KBM-7 (cell line): ENCODE measurements at regions not wholly inside any gene's neighbourhood (a gene's known extent, or its start where the extent isn't known, plus 50 kb on each side); places are given as distances from the start of the nearest gene placed in this dataset.

Experiments used
- DNase-seq: peaks from one replicate; pipeline ENCODE4 v3.0.0-alpha.2; 2015
- in situ Hi-C: fragments of 300-500 bp; cut with MboI; formaldehyde crosslinking; loops from 2 replicates; pipeline ENCODE4 v1.14.3; 2020; ENCODE audit warnings: low sequenced_read_pairs, low pct_unique_long_range_greater_than_20kb, mixed read lengths

DNA sequence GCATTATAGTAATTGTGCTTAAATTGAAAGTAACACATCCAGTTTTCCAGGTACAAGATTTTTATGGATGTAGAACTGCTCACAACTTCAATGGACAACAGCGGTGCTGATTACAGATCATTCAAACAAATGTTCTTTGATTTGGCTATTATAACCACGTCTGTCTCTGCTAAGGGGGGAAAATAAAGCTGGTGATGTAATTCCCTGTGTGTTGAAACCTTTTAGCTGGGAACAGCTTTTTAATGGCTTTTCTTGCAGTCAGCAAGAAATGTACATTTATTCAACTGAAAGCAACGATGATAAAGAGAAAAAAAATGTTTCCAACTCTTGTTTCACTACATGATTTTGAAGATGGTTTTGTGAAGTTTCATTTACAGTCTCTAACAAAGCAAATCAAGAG is 431.9 kb upstream of the AGTR1 start:
- in situ Hi-C loops = no loop called here
- DNase-seq = no peak

DNA sequence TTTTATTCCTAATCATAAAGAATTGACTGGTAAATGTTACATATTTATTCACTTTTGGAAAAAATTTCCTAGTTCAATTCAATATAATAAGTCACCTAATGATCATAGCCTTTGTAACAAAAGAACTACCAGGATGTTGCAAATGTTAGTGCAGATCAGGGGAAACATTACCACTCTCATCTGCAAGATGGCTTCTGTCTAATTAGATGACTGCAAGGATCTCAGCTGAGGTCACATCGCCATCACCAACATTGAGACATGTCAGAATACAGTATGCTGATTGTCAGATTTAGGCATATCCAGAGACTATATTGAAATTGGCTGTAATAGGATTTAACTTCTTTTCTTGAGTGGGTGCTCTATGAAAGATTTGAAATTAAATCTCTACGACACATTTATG is 431.4 kb upstream of the AGTR1 start:
- in situ Hi-C loops = no loop called here

DNA sequence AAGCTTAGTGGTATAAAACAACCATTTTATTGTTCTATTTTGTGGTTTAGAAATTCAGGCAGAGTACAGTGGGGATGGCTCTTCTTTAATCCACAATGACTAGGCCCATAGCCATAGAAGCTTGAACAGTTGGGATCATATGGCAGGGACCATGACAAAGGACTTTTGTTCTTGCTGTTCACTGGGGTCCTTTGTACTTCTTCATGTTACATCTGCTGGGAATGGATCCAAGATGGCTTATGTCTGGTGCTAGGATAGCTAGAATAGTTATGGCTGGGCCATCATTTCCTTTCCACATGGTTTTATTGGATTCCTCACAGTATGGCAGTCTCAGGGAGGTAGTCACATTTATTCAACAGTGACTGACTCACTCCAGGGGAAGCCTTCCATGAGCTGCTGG is 427.9 kb upstream of the AGTR1 start:
- in situ Hi-C loops = no loop called here
- DNase-seq = no peak

More for the DNA sequence above, 431.4 kb upstream of the AGTR1 start:
- no peak for DNase-seq

DNA sequence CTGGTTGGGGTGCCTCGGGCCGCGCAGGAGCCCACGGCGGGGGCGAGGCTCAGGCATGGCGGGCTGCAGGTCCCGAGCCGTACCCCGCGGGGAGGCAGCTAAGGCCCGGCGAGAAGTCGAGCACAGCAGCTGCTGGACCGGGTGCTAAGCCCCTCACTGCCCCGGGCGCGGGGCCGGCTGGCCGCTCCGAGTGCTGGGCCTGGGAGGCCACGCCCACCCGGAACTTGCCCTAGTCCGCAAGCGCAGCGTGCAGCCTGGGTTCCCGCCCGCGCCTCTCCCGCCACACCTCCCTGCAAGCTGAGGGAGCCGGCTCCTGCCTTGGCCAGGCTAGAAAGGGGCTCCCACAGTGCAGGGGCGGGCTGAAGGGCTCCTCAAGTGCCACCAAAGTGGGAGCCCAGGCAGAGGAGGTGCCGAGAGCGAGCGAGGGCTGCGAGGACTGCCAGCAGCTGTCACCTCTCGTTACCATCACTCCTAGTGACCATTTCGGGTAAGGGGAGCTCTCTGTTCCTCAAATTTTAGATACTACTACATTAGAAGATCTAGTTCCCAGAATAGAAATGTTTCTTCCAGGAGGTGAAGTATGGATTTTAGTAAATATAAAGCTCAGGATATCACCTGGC is 417.0 kb upstream of the AGTR1 start:
- no peak for DNase-seq
- in situ Hi-C loops = no loop called here

DNA sequence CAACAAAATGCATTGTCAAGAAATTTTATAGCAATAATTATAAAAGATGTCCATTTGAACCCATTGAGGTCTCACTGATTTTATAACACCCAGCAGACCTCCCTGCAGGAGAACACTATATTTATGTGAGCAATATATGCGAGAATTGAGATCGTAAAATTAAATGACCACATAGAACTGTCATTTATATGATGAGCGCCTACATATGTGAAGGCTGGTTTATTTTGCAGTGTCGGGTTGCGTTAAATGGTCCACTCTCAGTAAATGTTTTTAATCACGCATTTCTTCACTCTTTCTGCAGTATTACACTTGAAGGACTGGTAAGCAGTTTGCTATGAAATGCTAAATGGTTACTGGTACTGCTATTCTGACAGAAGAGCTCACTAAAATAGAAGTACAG is 408.5 kb upstream of the AGTR1 start:
- no peak for DNase-seq
- in situ Hi-C loops = no loop called here

DNA sequence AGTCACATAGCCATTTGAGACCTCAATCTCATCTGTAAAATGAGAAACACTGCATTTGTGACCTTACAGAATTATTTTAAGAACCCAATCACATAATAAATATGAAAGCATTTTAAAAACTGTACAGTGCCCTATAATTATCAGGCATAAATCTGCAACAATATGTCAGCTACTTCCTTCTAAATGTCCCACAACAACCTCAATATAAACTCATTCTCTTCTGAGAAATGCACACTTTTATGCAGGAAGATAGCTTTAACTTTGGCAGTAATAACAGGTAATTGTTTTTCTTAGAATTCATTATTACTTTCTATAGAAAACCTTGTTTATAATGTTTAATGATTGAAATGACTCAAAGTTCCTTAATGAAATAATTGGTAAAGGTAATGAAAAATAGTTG is 400.7 kb upstream of the AGTR1 start:
- in situ Hi-C loops = no loop called here
- DNase-seq = no peak

DNA sequence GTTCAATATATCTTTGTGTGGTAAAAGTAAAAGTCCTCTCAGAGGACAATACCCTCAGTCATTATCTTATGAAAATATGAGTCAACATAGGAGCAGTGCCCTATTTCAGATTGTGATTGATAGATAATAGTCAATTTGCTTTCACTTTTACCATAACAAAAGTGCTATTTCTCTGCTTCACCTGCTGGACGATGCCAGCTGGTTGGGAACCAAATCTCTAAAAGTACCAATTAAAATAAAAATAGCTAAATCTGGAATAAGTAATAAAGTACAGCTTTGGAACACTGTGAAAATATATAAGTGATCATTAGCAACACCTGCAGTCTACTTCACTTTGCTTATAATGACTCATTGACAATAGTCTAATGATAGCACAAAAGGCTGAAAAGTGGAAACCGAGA is 390.3 kb upstream of the AGTR1 start:
- no peak for DNase-seq
- in situ Hi-C loops = no loop called here

DNA sequence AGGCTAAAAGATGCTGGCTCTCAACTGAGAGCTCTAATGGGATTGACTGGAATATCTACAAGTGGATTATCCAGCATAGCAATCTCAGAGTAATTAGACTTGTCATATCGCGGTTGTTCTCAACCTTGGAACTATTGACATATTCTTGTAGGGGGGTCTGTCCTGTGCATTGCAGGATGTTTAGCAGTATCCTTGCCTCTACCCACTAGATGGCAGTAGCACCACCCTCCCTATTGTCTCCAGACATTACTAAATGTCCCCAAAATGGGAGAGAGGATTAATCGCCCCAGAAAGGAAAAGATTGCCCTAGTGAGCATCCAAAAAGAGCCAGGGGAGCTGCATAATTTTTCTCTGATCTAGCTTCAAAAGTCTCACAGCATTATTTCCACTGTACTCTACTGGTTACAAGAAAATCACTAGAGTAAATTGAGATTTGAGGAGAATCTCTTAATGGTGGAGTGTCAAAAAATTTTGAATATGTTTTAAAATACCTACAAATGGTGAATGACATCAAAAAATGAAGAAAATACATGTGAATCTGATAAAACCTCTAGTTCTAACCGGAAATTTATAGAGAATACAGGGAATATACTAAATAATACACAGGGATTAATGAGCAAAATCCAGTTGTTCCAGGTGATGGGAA is 388.2 kb upstream of the AGTR1 start:
- DNase-seq = peak; percentile 53
- in situ Hi-C loops = no loop called here

DNA sequence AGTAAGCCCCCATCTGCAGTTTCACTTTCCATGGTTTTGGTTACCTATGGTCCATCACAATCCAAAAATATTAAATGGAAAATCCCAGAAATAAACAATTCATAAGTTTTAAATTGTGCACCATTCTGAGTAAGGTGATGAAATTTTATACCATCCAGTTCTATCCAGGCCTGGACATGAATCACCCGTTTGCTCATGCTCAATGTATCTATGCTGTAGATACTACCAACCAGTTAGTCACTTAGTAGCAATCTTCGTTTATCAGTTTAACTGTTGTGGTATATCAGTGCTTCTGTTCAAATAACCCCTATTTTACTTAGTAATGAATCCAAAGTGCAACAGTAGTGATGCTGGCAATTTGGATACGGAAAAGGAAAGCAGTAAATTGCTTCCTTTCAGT is 381.9 kb upstream of the AGTR1 start:
- no peak for DNase-seq
- in situ Hi-C loops = no loop called here

DNA sequence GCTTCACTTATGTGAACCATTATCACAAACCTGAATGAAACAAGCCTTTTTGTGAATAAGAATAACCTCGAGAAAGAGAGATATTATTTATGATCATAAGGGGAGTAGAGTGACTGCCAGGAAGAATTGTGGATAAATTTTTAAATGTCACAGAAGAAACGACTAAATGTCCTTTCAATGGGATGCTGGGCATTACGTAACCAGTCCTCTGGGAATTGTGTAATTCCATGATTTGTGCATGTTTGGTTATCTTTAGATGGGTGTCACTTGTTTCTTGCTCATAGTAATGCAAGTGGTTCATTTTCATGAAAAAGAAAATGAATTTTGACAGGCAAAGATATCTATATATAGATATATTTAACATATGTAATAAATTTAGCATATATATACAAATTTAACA is 379.5 kb upstream of the AGTR1 start:
- in situ Hi-C loops = no loop called here
- DNase-seq = no peak

DNA sequence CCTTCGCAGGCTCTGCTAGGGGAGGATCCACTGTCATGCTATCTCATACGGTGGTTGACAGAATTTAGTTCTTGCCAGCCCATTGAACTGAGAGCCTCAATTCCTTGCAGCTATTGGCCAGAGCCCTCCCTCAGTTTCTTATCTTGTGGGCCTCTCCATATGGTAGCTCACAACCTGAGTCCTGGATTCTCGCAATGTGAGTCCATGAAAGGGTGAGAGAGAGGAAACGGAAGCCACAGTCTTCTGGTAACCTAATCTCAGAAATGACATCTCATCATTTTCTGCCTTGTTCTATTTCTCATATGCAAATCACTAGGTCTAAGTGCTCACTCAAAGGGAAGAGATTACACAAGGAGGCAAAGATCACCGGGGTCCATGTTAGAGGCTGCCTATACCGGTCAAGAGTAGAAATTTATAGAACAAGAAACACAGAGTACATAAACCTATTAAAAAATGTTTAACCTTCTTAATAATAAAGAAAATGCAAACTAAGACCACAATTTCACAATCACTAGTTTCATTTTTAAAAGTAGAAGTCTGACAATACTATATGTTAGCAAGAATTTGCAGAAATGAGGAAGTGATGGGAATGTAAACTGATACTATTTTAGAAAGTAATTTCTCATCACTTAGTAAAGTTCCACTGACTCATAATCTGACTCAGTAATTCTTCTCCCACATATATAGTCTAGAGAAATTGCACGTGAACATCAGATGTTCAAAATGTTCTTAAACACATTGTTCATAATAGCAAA is 378.4 kb upstream of the AGTR1 start:
- DNase-seq = peak; percentile 18
- in situ Hi-C loops = no loop called here

DNA sequence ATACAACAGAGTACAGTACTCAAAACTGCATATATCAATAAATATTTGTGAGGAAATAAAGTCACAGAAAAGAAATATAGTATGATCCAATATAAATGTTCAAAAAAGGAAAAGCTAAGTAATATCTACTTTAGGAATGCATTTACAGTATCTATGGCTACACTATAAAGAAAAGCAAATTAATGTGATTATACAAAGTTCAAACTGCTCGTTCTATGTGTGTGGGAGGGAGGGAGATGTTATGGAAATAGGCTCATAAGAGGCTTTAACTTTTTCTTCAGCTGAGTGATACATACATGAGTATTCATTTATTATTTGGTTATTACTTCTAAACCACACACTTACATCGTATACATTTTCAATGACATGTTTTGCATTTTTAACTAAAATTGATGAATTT is 377.7 kb upstream of the AGTR1 start:
- in situ Hi-C loops = no loop called here

DNA sequence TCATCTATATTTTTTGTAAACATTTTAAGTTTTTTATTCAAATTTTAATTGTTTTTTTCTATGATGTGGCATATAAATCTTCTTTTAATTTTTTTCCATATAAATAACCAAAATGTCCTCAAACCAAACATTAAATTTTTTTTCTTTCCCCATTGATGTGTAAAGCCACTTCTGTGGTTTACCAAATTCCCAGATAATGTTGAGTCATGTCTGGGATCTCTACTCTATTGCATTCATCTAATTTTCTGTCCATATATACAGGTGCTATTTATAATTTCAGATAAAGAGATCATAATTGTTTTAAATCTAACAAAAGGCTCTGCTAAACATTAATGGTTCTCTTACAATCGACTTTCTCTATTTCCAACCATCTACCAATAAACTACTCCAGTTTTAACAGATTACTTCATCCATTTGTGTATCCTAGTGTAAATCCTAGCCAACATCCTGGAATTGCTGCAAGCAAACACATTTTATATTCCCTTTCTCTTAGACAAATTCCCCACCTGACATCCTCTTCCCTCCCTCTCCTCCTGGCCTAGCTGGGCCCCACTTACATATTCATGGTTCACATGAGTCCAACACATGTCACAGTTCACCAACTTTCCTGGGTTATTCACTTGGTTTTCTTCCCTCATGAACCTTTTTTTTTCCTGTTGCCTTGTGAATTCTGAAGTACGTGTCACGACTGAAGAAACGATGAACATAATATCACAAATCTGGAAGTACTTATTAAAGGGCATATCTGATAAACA is 368.0 kb upstream of the AGTR1 start:
- in situ Hi-C loops = no loop called here
- no peak for DNase-seq

More for the DNA sequence above, 377.7 kb upstream of the AGTR1 start:
- no peak for DNase-seq

DNA sequence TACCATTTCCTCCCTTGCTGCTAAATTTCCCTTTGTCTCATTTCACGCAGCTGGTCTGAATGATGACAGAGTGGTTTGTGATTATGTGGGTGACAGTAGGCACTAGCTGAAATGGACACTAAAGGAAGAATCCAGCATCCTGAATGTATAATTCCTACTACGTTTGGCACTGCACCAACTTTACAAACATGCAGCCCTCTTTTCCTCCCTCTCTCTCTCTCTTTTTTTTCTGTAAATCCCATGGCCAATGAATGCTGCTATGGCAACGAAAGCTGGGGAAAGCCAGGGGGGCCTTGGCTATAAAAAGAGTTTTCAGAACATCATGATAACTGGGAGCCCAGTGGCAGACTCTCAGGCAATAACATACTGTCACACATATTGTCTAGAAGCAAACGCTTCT is 367.2 kb upstream of the AGTR1 start:
- in situ Hi-C loops = no loop called here
- DNase-seq = no peak

DNA sequence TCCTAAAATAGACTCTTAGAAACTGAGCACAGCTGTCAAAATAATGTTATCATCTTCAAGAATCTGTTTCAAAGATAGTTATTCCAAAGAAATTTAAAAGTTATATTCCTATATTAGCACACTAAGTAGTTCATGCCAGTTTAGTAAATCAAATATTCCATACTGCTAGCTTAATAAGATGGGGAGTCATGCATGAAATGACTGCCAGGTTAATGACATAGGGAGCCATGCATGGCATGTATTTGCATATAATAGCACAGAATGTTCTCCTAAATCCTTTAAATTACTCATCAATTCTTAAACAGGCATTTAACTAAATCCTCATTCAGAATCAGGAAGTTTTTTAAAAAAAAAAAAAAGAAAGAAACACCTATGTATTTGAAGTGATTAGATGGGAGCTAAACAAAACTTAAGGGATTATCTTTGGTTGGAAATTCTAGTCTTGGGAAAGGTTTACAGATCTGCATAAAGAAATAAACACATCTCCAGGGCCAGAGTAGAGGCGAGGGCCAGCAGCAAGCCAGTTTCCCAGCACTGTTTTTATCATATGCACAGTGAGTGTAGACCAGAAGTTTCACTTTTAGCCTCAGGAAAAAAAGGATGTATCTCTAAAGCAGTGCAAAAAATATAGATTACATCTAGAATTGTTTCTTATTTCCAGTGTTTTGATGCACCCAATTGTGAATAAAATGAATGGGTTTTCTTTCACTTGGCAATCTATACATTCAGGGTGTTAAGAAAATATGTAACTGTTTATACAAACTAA is 366.4 kb upstream of the AGTR1 start:
- in situ Hi-C loops = no loop called here
- no peak for DNase-seq

DNA sequence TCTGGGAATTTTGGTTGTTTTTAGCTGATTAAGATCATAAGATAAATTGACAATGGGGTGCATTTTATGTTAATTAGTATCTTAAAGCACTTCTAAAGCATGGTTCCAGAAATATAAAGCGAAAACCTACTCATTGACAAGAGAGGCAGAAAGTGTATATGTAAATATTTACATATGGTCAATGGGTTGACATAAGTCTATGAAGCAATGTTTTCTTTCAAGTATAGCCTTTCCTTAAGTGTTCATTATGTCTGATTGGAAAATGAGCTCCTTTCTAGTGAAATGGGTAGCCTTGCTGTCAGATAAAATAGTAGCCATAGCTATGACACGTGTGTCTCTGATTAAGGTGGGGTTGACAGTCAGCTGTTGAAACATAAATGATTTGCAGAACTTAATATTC is 365.2 kb upstream of the AGTR1 start:
- in situ Hi-C loops = no loop called here
- DNase-seq = no peak

DNA sequence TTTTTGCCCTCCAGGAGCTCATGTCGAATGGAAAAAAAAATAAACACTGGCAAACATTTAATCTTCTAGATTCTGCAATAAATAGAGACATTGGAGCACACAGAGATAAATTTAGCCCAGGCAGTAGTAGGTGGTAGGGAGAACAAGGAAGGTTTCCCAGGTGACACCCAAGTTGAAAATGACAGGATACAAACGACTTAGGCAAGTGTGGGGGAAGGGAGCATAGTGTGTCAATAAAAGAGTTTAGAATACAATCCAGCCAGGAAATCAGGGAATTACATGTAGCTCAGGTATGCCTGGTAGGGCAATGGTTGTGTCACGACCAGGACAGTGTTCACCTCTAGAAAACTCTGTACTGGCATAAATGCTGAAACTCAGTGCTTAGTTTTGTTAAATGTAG is 364.6 kb upstream of the AGTR1 start:
- DNase-seq = no peak
- in situ Hi-C loops = no loop called here

DNA sequence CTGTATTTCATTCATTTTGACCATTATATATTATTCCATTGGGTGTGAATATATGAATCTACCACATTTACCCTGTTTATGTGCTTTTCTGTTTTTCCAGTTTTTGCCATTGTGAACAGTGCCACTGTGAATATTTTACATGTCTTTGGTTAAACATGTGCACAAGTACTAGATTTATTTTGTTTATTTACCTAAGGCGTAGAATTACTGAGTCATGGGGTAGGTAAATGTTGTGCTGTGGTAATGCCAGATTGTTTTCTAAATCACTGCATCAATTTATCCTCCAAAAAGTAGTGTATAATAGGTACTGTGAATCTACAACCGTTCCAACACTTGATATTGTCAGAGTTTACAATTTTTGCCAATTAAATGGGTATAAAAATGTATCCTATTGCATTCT is 362.1 kb upstream of the AGTR1 start:
- DNase-seq = no peak
- in situ Hi-C loops = no loop called here

DNA sequence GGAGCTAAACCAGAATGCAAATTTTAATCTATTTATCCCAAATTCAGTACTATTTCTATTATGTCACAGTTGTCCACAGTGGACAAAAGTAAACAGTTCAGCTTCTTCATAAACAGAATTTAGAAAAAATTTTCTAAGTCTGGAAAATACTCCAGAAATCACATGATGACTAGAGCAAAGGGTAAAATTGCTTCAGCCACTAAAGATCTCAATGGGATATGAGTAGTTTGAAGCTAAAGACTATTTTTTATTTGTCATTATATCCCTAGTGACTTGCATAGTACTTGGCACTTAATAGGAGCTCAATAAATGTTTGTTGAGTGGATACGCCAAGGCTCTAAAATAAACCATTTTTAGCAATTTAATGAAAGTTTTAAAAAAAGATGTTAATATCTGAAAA is 354.3 kb upstream of the AGTR1 start:
- in situ Hi-C loops = no loop called here
- no peak for DNase-seq
